ENCODE measurements at regions not wholly inside any gene's neighbourhood (a gene's known extent, or its start where the extent isn't known, plus 50 kb on each side); places are given as distances from the start of the nearest gene placed in this dataset.
A peak's percentile ranks its signal among the peaks of the same experiment; 100 is the strongest.

GRCh38 chr2:126482582-126483464, 173.1 kb upstream of the GYPC start:
- WGBS (ENCODE audit: low lambda C conversion rate, missing lambda C conversion rate): 68% methylated on average over 19 of the region's 19 CpGs
- Histone ChIP-seq H4K20me1 (ENCODE audit: insufficient read depth, poor library complexity, severe bottlenecking) (no peaks in the 10 kb centered on the region), H3K27me3 (no peaks in the 10 kb centered on the region), H3K4me2 (no peak overlapping the region), H3K9me3 (ENCODE audit: low read depth) (no peaks in the 10 kb centered on the region), H3K4me3 (no peak overlapping the region), H3K79me2 (no peaks in the 10 kb centered on the region), H3K4me1 (ENCODE audit: insufficient read depth) (no peaks in the 10 kb centered on the region), H3K36me3 (replicated peaks; ENCODE audit: insufficient read depth, low read depth) (no peaks in the 10 kb centered on the region), H2AFZ (no peak overlapping the region), H3K27ac (no peak overlapping the region), H3K9me2 (replicated peaks; ENCODE audit: insufficient read depth) (no peaks in the 10 kb centered on the region)
- TF ChIP-seq EZH2 (IDR thresholded peaks at IDR 0.05; ENCODE audit: borderline replicate concordance): no peak
- TF ChIP-seq, protein P1, sequence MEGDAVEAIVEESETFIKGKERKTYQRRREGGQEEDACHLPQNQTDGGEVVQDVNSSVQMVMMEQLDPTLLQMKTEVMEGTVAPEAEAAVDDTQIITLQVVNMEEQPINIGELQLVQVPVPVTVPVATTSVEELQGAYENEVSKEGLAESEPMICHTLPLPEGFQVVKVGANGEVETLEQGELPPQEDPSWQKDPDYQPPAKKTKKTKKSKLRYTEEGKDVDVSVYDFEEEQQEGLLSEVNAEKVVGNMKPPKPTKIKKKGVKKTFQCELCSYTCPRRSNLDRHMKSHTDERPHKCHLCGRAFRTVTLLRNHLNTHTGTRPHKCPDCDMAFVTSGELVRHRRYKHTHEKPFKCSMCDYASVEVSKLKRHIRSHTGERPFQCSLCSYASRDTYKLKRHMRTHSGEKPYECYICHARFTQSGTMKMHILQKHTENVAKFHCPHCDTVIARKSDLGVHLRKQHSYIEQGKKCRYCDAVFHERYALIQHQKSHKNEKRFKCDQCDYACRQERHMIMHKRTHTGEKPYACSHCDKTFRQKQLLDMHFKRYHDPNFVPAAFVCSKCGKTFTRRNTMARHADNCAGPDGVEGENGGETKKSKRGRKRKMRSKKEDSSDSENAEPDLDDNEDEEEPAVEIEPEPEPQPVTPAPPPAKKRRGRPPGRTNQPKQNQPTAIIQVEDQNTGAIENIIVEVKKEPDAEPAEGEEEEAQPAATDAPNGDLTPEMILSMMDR (IDR thresholded peaks at IDR 0.05; ENCODE audit: poor library complexity): peak; percentile 37
- peak; percentile 45 for DNase-seq (ENCODE audit: low spot score)

DNA sequence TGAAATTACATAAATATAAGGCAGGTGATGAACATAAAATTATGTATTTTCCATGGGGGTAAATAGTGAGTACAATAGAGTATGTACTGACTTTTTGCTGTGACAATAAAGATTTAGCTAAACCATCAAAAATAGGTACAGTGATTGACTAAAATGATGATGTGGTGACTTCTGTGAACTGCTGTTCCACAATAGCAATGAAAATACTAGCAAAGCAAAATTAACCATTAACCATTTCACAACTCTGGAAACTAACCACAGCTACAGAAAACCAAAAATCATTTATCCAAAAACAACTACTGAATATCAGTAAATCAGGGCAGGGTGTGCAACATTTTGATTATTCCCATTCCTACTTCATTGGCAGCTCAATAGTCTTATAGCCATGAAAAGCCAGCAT, 161.4 kb upstream of the GYPC start:
- Histone ChIP-seq H3K27me3 (no peaks in the 10 kb centered on the region), H3K36me3 (replicated peaks; ENCODE audit: insufficient read depth, low read depth) (no peaks in the 10 kb centered on the region), H4K20me1 (ENCODE audit: insufficient read depth, poor library complexity, severe bottlenecking) (no peaks in the 10 kb centered on the region), H3K4me3 (no peak overlapping the region), H3K79me2 (no peaks in the 10 kb centered on the region), H2AFZ (no peak overlapping the region), H3K9me2 (replicated peaks; ENCODE audit: insufficient read depth) (no peaks in the 10 kb centered on the region), H3K4me1 (ENCODE audit: insufficient read depth) (no peaks in the 10 kb centered on the region), H3K27ac (no peak overlapping the region), H3K4me2 (no peak overlapping the region), H3K9me3 (ENCODE audit: low read depth) (no peaks in the 10 kb centered on the region)
- no peak for DNase-seq (ENCODE audit: low spot score)
- TF ChIP-seq EZH2 (IDR thresholded peaks at IDR 0.05; ENCODE audit: borderline replicate concordance): no peak
- TF ChIP-seq, protein P1 (IDR thresholded peaks at IDR 0.05; ENCODE audit: poor library complexity): no peak
- TF ChIP-seq EZH2phosphoT487 (IDR thresholded peaks at IDR 0.05; ENCODE audit: low read depth, severe bottlenecking, unreplicated experiment): no peak

DNA sequence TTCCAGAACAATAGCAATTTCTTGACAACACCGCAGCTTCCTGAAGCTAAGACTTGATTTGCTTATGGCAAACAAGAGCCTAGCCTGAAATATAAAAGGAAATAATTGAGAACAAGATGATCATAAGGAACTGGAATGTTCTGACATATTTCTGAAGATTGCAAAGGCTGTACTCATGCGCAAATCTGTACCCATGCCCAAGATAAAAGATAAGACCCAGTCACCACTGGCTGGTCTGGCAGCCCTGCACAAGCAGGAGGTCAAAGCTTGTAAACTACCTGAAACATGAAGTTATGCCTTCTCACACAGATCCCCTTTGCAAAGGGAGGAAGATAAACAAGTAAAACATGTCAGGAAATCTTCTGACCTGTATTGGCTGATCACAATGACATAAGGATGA, 160.8 kb upstream of the GYPC start:
- Histone ChIP-seq H3K36me3 (replicated peaks; ENCODE audit: insufficient read depth, low read depth) (no peaks in the 10 kb centered on the region), H3K4me1 (ENCODE audit: insufficient read depth) (no peaks in the 10 kb centered on the region), H3K9me2 (replicated peaks; ENCODE audit: insufficient read depth) (no peaks in the 10 kb centered on the region), H2AFZ (no peak overlapping the region), H3K27ac (no peak overlapping the region), H3K79me2 (no peaks in the 10 kb centered on the region), H3K9me3 (ENCODE audit: low read depth) (no peaks in the 10 kb centered on the region), H3K27me3 (no peaks in the 10 kb centered on the region), H3K4me3 (no peak overlapping the region), H3K4me2 (no peak overlapping the region), H4K20me1 (ENCODE audit: insufficient read depth, poor library complexity, severe bottlenecking) (no peaks in the 10 kb centered on the region)
- DNase-seq (ENCODE audit: low spot score): no peak
- WGBS (ENCODE audit: low lambda C conversion rate, missing lambda C conversion rate): 74% methylated on average over 2 of the region's 2 CpGs
- TF ChIP-seq EZH2 (IDR thresholded peaks at IDR 0.05; ENCODE audit: borderline replicate concordance) (no peak), EZH2phosphoT487 (IDR thresholded peaks at IDR 0.05; ENCODE audit: low read depth, severe bottlenecking, unreplicated experiment) (no peak)
- TF ChIP-seq, protein P1 (IDR thresholded peaks at IDR 0.05; ENCODE audit: poor library complexity): no peak
